Mesothelial cell of epicardium (in vitro differentiated cells): ENCODE measurements at regions not wholly inside any gene's neighbourhood (a gene's known extent, or its start where the extent isn't known, plus 50 kb on each side); places are given as distances from the start of the nearest gene placed in this dataset.

Source experiments
- DNase-seq, 2 experiments: peaks; one replicate each; pipeline ENCODE4 v3.0.0; 2021; ENCODE audit warnings: low spot score in 2 of 2; ENCODE audit not compliant: unreplicated experiment in 2 of 2
- H3K27ac Mint-ChIP-seq: 2 replicates; pipeline ENCODE4 v1.8.0; 2021; ENCODE audit warnings: mixed read lengths
- H3K27me3 Mint-ChIP-seq: 2 replicates; pipeline ENCODE4 v1.8.0; 2021; ENCODE audit warnings: low read depth, mixed read lengths
- H3K36me3 Mint-ChIP-seq: 2 replicates; pipeline ENCODE4 v1.8.0; 2021; ENCODE audit warnings: mixed read lengths
- H3K4me1 Mint-ChIP-seq: 2 replicates; pipeline ENCODE4 v1.8.0; 2021; ENCODE audit warnings: mixed read lengths
- H3K4me3 Mint-ChIP-seq: 2 replicates; pipeline ENCODE4 v1.8.0; 2021; ENCODE audit warnings: mild to moderate bottlenecking, moderate library complexity, mixed read lengths
- H3K9me3 Mint-ChIP-seq: 2 replicates; pipeline ENCODE4 v1.8.0; 2021; ENCODE audit warnings: mixed read lengths
- TF ChIP-seq, protein P1 (sequence below): fragments of 200-600 bp; sonication (generic); IDR thresholded peaks from one replicate; pipeline ENCODE4 v1.5.0; 2021; ENCODE audit warnings: antibody characterized with exemption; ENCODE audit not compliant: unreplicated experiment

DNA sequence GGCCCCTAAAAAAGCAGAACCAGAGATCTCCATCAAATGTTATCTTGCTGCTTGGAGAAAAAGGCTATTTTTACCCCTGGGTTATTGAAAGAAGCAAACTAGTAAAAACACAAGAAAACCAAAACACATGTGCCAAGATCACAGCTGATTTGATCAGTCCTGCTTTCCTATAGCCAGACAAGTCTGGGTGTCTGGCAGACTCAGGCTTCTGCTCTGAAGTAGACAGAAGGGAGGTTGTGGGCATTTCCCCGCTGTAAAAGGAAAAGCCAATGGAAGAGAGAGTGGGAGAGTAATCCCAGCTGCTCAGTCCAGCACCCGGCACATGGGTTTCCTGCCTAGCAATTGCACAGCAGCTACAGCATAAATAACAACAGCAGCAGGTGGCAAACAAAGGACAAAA is 177.9 kb downstream of the PHLDA1 start:
- peaks cover 3% of the 10 kb centered on the region for H3K9me3 Mint-ChIP-seq
- no peaks in the 10 kb centered on the region for H3K27me3 Mint-ChIP-seq
- no peak overlapping the region for H3K27ac Mint-ChIP-seq
- DNase-seq = no peak
- no peak overlapping the region for H3K4me3 Mint-ChIP-seq
- peaks cover 27% of the 10 kb centered on the region for H3K4me1 Mint-ChIP-seq
- H3K36me3 Mint-ChIP-seq = no peaks in the 10 kb centered on the region
- TF ChIP-seq, protein P1, sequence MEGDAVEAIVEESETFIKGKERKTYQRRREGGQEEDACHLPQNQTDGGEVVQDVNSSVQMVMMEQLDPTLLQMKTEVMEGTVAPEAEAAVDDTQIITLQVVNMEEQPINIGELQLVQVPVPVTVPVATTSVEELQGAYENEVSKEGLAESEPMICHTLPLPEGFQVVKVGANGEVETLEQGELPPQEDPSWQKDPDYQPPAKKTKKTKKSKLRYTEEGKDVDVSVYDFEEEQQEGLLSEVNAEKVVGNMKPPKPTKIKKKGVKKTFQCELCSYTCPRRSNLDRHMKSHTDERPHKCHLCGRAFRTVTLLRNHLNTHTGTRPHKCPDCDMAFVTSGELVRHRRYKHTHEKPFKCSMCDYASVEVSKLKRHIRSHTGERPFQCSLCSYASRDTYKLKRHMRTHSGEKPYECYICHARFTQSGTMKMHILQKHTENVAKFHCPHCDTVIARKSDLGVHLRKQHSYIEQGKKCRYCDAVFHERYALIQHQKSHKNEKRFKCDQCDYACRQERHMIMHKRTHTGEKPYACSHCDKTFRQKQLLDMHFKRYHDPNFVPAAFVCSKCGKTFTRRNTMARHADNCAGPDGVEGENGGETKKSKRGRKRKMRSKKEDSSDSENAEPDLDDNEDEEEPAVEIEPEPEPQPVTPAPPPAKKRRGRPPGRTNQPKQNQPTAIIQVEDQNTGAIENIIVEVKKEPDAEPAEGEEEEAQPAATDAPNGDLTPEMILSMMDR = no peak

DNA sequence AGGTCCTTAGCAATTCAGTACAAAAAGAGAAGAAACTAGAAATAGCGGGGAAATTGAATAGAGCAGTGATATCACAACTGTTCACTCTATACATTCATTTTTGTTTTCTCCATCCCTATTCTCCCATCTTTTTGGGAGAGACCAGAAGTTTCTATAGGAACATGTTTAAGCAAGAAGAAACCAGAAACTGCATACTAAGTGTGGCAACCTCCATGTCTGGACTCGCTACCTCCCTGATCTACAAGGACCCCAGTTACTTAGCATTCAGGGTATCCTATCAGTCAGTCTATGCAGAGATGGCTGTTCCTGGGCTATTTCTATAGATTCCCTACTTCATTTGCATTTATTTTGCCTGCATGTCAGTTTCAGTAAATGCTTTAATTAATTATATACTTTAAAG is 178.6 kb downstream of the PHLDA1 start:
- Mint-ChIP-seq H3K4me1 (peaks cover 33% of the 10 kb centered on the region), H3K27me3 (no peaks in the 10 kb centered on the region), H3K4me3 (no peak overlapping the region), H3K27ac (no peak overlapping the region), H3K36me3 (no peaks in the 10 kb centered on the region), H3K9me3 (peaks cover 3% of the 10 kb centered on the region)
- TF ChIP-seq, protein P1 = no peak
- no peak for DNase-seq

DNA sequence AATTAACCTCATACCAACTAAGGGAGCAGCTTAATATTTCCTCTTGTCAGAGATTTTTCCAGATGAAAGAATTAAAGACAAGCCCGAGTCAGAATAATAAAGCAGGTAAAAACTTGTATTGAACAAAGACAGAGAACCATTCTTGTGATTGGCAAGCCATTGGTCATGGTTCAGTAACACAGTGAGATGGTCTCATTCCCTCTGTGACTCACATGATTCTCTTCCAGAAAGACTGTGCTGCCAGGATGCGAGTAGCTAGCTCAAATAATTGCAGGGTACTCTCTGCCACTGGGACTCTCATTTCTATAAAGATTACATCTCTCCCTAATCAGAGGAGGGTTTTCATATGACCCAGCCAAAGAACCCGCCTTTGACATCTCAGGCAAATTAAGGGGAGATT is 179.4 kb downstream of the PHLDA1 start:
- H3K4me3 Mint-ChIP-seq = no peak overlapping the region
- H3K27ac Mint-ChIP-seq = no peak overlapping the region
- peaks cover 33% of the 10 kb centered on the region for H3K4me1 Mint-ChIP-seq
- no peak for DNase-seq
- peaks cover 3% of the 10 kb centered on the region for H3K9me3 Mint-ChIP-seq
- H3K36me3 Mint-ChIP-seq = no peaks in the 10 kb centered on the region
- TF ChIP-seq, protein P1 = no peak
- H3K27me3 Mint-ChIP-seq = no peaks in the 10 kb centered on the region

DNA sequence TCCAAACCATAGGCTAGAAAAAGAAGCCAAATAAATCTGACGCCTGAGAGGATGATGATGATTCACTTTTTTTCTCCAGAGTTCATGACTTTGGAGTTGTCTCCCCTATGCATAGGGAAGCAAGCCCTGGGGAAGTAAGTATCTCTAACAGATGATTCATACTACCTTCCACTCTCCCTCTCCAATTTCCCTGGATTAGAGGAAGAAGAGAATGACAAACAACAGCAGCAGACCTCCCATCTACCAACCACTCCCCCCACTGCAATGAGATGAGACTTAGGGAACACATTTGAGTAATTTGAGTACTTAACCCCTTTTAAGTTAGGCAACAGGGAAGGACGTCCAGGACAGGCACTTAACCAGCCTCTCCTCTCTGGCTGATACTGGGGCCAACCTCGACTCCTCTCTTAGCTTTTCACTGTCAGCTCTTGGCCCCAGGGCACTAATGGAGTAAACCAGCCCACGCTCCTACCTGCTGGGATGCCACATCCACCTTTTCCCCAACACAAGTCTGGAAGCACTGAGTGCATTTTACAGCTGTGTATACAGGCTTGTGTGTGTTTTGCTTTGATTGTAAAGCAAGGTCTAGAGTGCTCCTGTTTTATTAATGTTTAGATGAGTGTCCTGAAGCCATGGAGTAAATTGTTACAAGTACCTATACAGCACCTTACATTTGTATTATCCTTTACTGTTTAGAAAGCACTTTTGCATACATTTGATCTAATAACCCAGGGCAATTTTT is 180.7 kb downstream of the PHLDA1 start:
- Mint-ChIP-seq H3K4me1 (peaks cover 33% of the 10 kb centered on the region), H3K27me3 (no peaks in the 10 kb centered on the region), H3K4me3 (no peak overlapping the region), H3K27ac (no peak overlapping the region), H3K36me3 (peaks cover 2% of the 10 kb centered on the region), H3K9me3 (peaks cover 12% of the 10 kb centered on the region)
- no peak for DNase-seq
- TF ChIP-seq, protein P1 = no peak

DNA sequence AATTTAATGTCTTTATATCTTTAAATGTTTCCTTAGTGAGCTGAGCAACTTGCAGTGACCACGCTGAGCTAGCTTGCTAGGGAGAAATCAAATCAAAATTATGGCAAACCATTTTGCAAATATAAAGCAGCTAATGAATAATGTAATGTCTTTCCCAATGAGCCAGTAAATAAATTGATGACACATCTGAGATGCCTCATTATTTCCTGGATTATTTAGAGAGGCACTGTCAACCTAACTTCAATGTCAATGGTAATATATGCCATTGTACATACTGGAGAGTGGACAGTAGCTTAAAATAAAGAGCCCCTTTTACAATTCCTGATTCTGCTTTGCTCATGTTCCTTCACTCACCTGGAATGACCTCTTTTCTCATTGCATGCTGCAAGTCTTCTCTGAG is 182.6 kb downstream of the PHLDA1 start:
- H3K9me3 Mint-ChIP-seq = peaks cover 14% of the 10 kb centered on the region
- no peak overlapping the region for H3K27ac Mint-ChIP-seq
- peaks cover 33% of the 10 kb centered on the region for H3K4me1 Mint-ChIP-seq
- H3K4me3 Mint-ChIP-seq = no peak overlapping the region
- no peak for DNase-seq
- TF ChIP-seq, protein P1 = no peak
- peaks cover 2% of the 10 kb centered on the region for H3K36me3 Mint-ChIP-seq
- H3K27me3 Mint-ChIP-seq = no peaks in the 10 kb centered on the region
